ENCODE measurements at regions not wholly inside any gene's neighbourhood (a gene's known extent, or its start where the extent isn't known, plus 50 kb on each side); places are given as distances from the start of the nearest gene placed in this dataset.

DNA sequence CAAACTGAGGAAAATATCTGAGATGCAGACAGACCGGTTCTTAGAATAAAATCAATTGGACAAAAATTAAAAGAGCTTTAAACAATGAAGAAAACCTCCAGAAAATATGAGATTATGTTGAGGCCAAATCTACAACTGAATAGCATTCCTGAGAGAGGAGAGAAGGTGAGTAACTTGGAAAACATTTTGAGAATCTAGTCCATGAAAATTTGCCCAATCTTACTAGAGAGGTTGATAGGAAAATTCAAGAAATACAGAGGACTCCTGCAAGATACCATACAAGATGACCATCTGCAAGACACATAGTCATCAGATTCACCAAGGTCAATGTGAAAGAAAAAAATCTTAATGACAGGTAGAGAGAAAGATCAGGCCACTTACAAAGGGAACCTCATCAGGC is 437.7 kb upstream of the ADGRB3 start:
- TF ChIP-seq, protein P1, sequence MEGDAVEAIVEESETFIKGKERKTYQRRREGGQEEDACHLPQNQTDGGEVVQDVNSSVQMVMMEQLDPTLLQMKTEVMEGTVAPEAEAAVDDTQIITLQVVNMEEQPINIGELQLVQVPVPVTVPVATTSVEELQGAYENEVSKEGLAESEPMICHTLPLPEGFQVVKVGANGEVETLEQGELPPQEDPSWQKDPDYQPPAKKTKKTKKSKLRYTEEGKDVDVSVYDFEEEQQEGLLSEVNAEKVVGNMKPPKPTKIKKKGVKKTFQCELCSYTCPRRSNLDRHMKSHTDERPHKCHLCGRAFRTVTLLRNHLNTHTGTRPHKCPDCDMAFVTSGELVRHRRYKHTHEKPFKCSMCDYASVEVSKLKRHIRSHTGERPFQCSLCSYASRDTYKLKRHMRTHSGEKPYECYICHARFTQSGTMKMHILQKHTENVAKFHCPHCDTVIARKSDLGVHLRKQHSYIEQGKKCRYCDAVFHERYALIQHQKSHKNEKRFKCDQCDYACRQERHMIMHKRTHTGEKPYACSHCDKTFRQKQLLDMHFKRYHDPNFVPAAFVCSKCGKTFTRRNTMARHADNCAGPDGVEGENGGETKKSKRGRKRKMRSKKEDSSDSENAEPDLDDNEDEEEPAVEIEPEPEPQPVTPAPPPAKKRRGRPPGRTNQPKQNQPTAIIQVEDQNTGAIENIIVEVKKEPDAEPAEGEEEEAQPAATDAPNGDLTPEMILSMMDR (IDR thresholded peaks at IDR 0.05; ENCODE audit: extremely low read depth in 1 of 2, insufficient read depth in 1 of 2, low read depth in 1 of 2, low read length in 2 of 2) = no peak
- no peak for TF ChIP-seq POLR2AphosphoS5 (IDR thresholded peaks at IDR 0.05; ENCODE audit: insufficient read depth, low read depth, low read length)
- TF ChIP-seq EZH2 (IDR thresholded peaks at IDR 0.05; ENCODE audit: borderline replicate concordance, low read depth, low read length, severe bottlenecking) = no peak
- TF ChIP-seq, protein P2, sequence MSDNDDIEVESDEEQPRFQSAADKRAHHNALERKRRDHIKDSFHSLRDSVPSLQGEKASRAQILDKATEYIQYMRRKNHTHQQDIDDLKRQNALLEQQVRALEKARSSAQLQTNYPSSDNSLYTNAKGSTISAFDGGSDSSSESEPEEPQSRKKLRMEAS (IDR thresholded peaks at IDR 0.05; ENCODE audit: insufficient read depth, insufficient read length) = no peak
- TF ChIP-seq POLR2A (IDR thresholded peaks at IDR 0.05; ENCODE audit: low read depth, low read length) = no peak
- no peak for TF ChIP-seq JUN (IDR thresholded peaks at IDR 0.05; ENCODE audit: borderline replicate concordance, insufficient read depth, insufficient read length, low read depth)
- TF ChIP-seq FOS (IDR thresholded peaks at IDR 0.05; ENCODE audit: borderline replicate concordance, insufficient read depth, low read length) = no peak
- no peak for TF ChIP-seq GATA2 (IDR thresholded peaks at IDR 0.05; ENCODE audit: insufficient read depth, insufficient read length, low read depth, low read length)
- TF ChIP-seq MYC (IDR thresholded peaks at IDR 0.05; ENCODE audit: low read depth, low read length) = no peak

Measured in endothelial cell of umbilical vein (primary cell).